Peyer's patch (tissue), 4 donors: ENCODE measurements at regions not wholly inside any gene's neighbourhood (a gene's known extent, or its start where the extent isn't known, plus 50 kb on each side); places are given as distances from the start of the nearest gene placed in this dataset.

Experiments
- DNase-seq, 3 donors: peaks; one replicate each; pipeline ENCODE4 v3.0.0-alpha.2; 2017 to 2019
- H3K27ac ChIP-seq, 4 donors: fragments of 200-600 bp; sonication (generic); one replicate each; pipeline ENCODE4 v1.5.1; 2016 to 2019
- H3K27me3 ChIP-seq, 2 donors: fragments of 200-600 bp; sonication (generic); one replicate each; pipeline ENCODE4 v1.5.1; 2019
- H3K36me3 ChIP-seq, 3 donors: fragments of 200-600 bp; sonication (generic); one replicate each; pipeline ENCODE4 v1.5.1; 2016 to 2019
- H3K4me1 ChIP-seq, 4 donors: fragments of 200-600 bp; sonication (generic); one replicate each; pipeline ENCODE4 v1.5.1; 2016 to 2019
- H3K4me3 ChIP-seq, 4 donors: fragments of 200-600 bp; sonication (generic); 1 replicate in 3 of 4; 2 replicates in 1 of 4; pipeline ENCODE4 v1.5.1; 2016 to 2019; ENCODE audit warnings: mild to moderate bottlenecking in 1 of 4
- H3K9me3 ChIP-seq, 4 donors: fragments of 200-600 bp; sonication (generic); one replicate each; pipeline ENCODE4 v1.5.1; 2016 to 2019; ENCODE audit warnings: mild to moderate bottlenecking in 1 of 4
- POLR2A ChIP-seq, 2 donors: fragments of 450-650 bp; IDR thresholded peaks; one replicate each; pipeline ENCODE4 v1.5.1; 2017; ENCODE audit warnings: antibody characterized with exemption in 2 of 2, mild to moderate bottlenecking in 2 of 2, moderate library complexity in 2 of 2
- TF ChIP-seq, protein P1 (sequence below), 6 experiments: fragments of 450-650 bp in 4 of 6; fragments of 200-600 bp in 2 of 6; sonication (generic) in 1 of 6; IDR thresholded peaks; one replicate each; pipeline ENCODE4 v1.5.1; 2017 to 2019; ENCODE audit warnings: antibody characterized with exemption in 6 of 6, mild to moderate bottlenecking in 3 of 6, moderate library complexity in 1 of 6

DNA sequence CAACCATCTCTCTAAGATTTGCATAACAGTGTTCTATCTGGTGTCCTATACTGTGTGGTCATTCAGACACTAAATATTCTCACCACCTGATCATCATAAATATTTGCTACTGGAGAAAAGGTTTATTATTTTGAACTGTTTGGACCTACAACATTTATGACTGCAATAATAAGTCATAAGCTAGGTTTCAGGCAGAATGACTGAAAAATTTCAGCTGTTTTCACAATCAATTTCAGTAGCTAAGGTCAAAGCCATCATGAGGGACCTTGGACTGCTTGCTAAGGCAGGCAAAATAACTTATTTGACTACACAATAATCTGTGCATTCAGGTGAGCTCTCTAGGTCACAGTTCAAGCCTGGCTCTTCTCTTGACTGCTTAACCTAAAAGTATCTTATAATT, 425.5 kb upstream of the CDH2 start:
- H3K4me3 ChIP-seq: no peak overlapping the region

GRCh38 chr18:28594034-28594433, 417.1 kb upstream of the CDH2 start:
- H3K27me3 ChIP-seq: no peaks in the 10 kb centered on the region
- TF ChIP-seq, protein P1, sequence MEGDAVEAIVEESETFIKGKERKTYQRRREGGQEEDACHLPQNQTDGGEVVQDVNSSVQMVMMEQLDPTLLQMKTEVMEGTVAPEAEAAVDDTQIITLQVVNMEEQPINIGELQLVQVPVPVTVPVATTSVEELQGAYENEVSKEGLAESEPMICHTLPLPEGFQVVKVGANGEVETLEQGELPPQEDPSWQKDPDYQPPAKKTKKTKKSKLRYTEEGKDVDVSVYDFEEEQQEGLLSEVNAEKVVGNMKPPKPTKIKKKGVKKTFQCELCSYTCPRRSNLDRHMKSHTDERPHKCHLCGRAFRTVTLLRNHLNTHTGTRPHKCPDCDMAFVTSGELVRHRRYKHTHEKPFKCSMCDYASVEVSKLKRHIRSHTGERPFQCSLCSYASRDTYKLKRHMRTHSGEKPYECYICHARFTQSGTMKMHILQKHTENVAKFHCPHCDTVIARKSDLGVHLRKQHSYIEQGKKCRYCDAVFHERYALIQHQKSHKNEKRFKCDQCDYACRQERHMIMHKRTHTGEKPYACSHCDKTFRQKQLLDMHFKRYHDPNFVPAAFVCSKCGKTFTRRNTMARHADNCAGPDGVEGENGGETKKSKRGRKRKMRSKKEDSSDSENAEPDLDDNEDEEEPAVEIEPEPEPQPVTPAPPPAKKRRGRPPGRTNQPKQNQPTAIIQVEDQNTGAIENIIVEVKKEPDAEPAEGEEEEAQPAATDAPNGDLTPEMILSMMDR (IDR thresholded peaks at IDR 0.05): no peak
- no peak for TF ChIP-seq POLR2A (IDR thresholded peaks at IDR 0.05)
- H3K36me3 ChIP-seq: no peaks in the 10 kb centered on the region
- no peak overlapping the region for H3K27ac ChIP-seq
- no peak for DNase-seq
- no peaks in the 10 kb centered on the region for H3K9me3 ChIP-seq
- no peaks in the 10 kb centered on the region for H3K4me1 ChIP-seq
- H3K4me3 ChIP-seq: no peak overlapping the region

More for the DNA sequence above, 425.5 kb upstream of the CDH2 start:
- TF ChIP-seq, protein P1 (IDR thresholded peaks at IDR 0.05): no peak
- no peak for TF ChIP-seq POLR2A (IDR thresholded peaks at IDR 0.05)
- DNase-seq: no peak
- Histone ChIP-seq H3K27me3 (no peaks in the 10 kb centered on the region), H3K27ac (no peak overlapping the region), H3K9me3 (peaks cover 0 to 3% (median 0%) of the 10 kb centered on the region in 4 donors), H3K4me1 (no peaks in the 10 kb centered on the region), H3K36me3 (no peaks in the 10 kb centered on the region)

DNA sequence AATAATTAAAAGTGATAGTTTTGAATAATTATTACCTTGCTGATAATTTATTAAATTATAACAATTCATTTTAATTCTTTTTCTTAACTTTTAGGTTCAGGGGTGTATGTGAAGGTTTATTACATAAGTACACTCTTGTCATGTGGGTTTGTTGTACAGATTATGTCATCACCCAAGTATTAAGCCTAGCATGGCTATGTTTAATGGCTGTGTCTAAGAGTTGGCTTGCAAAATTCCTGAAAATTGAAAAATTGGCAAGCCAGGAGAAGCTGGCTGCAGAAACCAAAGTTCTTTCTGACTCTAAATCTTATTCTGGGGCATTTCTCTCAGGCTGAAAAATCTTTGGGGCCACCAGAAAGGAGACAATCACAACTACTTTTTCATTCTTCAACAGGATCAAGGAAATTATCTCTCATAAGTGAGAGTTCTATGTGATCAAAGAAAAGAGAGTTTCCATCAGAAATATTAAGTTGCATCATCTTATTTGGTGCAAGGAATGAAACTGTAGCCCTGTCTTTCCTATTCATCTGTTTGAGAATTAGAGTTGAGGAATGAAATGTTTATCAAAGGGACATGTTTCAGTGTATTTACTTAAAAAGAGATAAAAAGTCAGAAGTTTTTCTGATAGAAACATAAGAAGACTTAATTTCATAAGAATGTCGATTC, 412.1 kb upstream of the CDH2 start:
- DNase-seq: no peak
- H3K36me3 ChIP-seq: no peaks in the 10 kb centered on the region
- no peak for TF ChIP-seq POLR2A (IDR thresholded peaks at IDR 0.05)
- TF ChIP-seq, protein P1 (IDR thresholded peaks at IDR 0.05): no peak
- H3K4me1 ChIP-seq: no peaks in the 10 kb centered on the region
- H3K27me3 ChIP-seq: no peaks in the 10 kb centered on the region
- H3K27ac ChIP-seq: no peak overlapping the region
- no peak overlapping the region for H3K4me3 ChIP-seq
- no peaks in the 10 kb centered on the region for H3K9me3 ChIP-seq

DNA sequence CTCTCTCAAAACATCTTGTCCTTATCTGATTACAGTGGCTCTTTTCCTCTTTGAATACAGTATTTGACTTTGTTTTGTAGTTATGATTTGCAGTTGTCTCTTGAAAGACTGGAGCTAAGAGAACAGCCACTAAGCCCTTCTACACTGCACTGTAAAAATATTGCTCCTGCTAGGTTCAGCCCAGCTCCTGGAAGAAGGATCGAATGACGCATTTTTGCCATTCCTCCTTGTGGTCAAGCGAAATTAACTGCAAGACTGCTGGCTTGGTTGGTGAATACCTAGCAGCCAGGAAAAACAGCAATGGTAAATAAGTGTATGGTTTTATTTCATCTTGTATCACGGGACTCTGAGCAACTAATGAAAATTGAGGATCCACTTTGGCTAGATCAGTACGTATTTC, 407.8 kb upstream of the CDH2 start:
- Histone ChIP-seq H3K4me1 (no peaks in the 10 kb centered on the region), H3K27ac (no peak overlapping the region), H3K9me3 (no peaks in the 10 kb centered on the region), H3K4me3 (no peak overlapping the region), H3K36me3 (no peaks in the 10 kb centered on the region), H3K27me3 (no peaks in the 10 kb centered on the region)
- no peak for TF ChIP-seq POLR2A (IDR thresholded peaks at IDR 0.05)
- TF ChIP-seq, protein P1 (IDR thresholded peaks at IDR 0.05): no peak
- DNase-seq: no peak

DNA sequence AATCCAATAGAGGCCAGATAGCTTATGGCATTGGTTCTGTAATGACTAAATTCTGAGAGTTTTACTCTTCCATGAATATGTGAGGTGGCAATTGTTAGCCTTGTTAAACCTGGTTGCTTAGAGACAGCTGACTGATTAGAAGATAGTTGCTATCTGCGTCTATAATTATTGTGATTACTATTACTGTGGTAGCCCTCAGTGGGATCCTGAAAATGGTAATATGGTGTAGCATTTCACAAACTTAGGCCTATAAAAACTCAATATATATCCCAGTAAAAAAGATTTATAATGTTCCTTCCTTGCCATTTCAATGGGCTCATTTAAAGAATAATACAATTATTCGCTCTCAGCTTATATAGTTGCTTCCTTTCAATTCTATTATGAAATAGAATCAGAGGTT, 405.8 kb upstream of the CDH2 start:
- Histone ChIP-seq H3K36me3 (no peaks in the 10 kb centered on the region), H3K4me1 (no peaks in the 10 kb centered on the region), H3K9me3 (no peaks in the 10 kb centered on the region), H3K27ac (no peak overlapping the region), H3K27me3 (no peaks in the 10 kb centered on the region), H3K4me3 (no peak overlapping the region)
- TF ChIP-seq, protein P1 (IDR thresholded peaks at IDR 0.05): no peak
- TF ChIP-seq POLR2A (IDR thresholded peaks at IDR 0.05): no peak
- DNase-seq: no peak
